Loucy (cell line): ENCODE measurements at regions not wholly inside any gene's neighbourhood (a gene's known extent, or its start where the extent isn't known, plus 50 kb on each side); places are given as distances from the start of the nearest gene placed in this dataset.

ENCODE experiments used
- H2AFZ ChIP-seq: fragments of 200-600 bp; sonication (generic); 2 replicates; pipeline ENCODE4 v1.6.0; 2016; ENCODE audit warnings: antibody characterized with exemption, mild to moderate bottlenecking, low read length, moderate library complexity
- H3F3A ChIP-seq: fragments of 200-600 bp; 2 replicates; pipeline ENCODE4 v1.6.0; 2016; ENCODE audit warnings: antibody characterized with exemption, low read depth, mild to moderate bottlenecking
- H3K27me3 ChIP-seq: fragments of 200-600 bp; sonication (generic); 2 replicates; pipeline ENCODE4 v1.6.1; 2014; ENCODE audit warnings: low read length, mild to moderate bottlenecking; ENCODE audit not compliant: insufficient read depth, poor library complexity, severe bottlenecking
- H3K36me3 ChIP-seq: fragments of 200-600 bp; sonication (generic); 2 replicates; pipeline ENCODE4 v1.6.1; 2016; ENCODE audit warnings: low read length; ENCODE audit not compliant: insufficient read depth
- H3K4me1 ChIP-seq: fragments of 200-600 bp; sonication (generic); 2 replicates; pipeline ENCODE4 v1.5.1; 2014; ENCODE audit warnings: low read length, mild to moderate bottlenecking; ENCODE audit not compliant: insufficient read depth, poor library complexity, severe bottlenecking
- H3K4me2 ChIP-seq: fragments of 200-600 bp; sonication (generic); 2 replicates; pipeline ENCODE4 v1.6.0; 2014; ENCODE audit warnings: antibody characterized with exemption, low read length, low read depth, mild to moderate bottlenecking; ENCODE audit not compliant: poor library complexity, severe bottlenecking
- H3K4me3 ChIP-seq: fragments of 200-600 bp; sonication (generic); 2 replicates; pipeline ENCODE4 v1.5.1; 2014; ENCODE audit warnings: low read length, mild to moderate bottlenecking, mixed read lengths; ENCODE audit not compliant: poor library complexity, severe bottlenecking
- H3K79me2 ChIP-seq: fragments of 200-600 bp; sonication (generic); 2 replicates; pipeline ENCODE4 v1.6.1; 2014; ENCODE audit warnings: low read length; ENCODE audit not compliant: insufficient read depth
- H3K9ac ChIP-seq: fragments of 200-600 bp; sonication (generic); 2 replicates; pipeline ENCODE4 v1.6.0; 2014; ENCODE audit warnings: mild to moderate bottlenecking, low read depth, low read length, moderate library complexity; ENCODE audit not compliant: poor library complexity, severe bottlenecking
- H3K9me2 ChIP-seq: fragments of 200-600 bp; sonication (generic); replicated peaks from 2 replicates; pipeline ENCODE4 v1.6.1; 2016; ENCODE audit warnings: low read depth, low read length, mixed read lengths
- H3K9me3 ChIP-seq: fragments of 200-600 bp; sonication (generic); 2 replicates; pipeline ENCODE4 v1.6.1; 2014; ENCODE audit warnings: mild to moderate bottlenecking, antibody characterized with exemption, low read length, low read depth; ENCODE audit not compliant: insufficient read depth
- H4K20me1 ChIP-seq: fragments of 200-600 bp; sonication (generic); 2 replicates; pipeline ENCODE4 v1.6.0; 2014; ENCODE audit warnings: antibody characterized with exemption, low read length, mild to moderate bottlenecking; ENCODE audit not compliant: insufficient read depth, poor library complexity, severe bottlenecking
- EZH2phosphoT487 ChIP-seq: fragments of 200-600 bp; IDR thresholded peaks from 2 replicates; pipeline ENCODE4 v1.6.1; 2018; ENCODE audit warnings: antibody characterized with exemption, mild to moderate bottlenecking, moderate library complexity, borderline replicate concordance
- TF ChIP-seq, protein P1 (sequence below): fragments of 200-600 bp; sonication (generic); conservative IDR thresholded peaks from 2 replicates; pipeline ENCODE4 v1.5.1; 2014; ENCODE audit warnings: mild to moderate bottlenecking, antibody characterized with exemption, low read length

DNA sequence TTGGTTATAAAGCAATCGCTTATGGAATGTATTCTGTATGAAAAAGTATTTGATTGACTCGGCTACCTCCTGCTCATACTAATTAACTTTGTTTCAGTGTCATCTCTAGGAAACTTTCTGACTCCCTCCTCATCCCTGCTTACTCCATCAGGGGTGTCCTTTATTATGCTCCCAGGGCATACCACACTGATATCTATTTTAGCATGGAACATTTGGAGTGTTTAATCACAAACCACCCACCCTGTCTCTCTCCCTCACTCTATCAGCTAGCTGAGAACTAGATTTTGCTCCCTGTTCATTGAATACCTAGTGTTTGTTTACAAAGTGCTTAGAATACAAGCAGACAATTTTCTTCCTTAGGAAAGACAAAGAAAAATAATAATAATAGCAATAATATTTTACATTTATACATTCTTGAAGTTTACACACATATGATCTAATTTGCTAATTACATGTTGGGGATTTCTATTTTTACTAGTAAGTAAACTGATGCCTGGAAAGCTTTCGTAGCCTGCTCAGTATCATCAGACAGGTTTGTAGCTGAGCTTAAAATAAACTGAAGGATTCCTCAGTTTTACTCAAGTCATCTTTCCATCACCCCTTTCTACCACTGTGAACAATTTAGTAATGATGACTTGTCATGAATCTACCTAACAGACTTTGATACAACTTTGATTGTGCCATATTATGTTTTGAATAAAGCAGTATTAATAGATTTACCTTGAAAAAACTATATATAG is 811.4 kb upstream of the HS3ST1 start:
- Histone ChIP-seq H3K27me3 (no peaks in the 10 kb centered on the region), H3K4me3 (no peak overlapping the region), H3K9me3 (no peaks in the 10 kb centered on the region), H3K79me2 (no peaks in the 10 kb centered on the region), H3K9ac (no peak overlapping the region), H3K4me1 (no peaks in the 10 kb centered on the region), H3K9me2 (no peaks in the 10 kb centered on the region), H3K36me3 (no peaks in the 10 kb centered on the region), H4K20me1 (no peaks in the 10 kb centered on the region), H3F3A (no peaks in the 10 kb centered on the region), H2AFZ (no peak overlapping the region), H3K4me2 (no peak overlapping the region)
- TF ChIP-seq, protein P1, sequence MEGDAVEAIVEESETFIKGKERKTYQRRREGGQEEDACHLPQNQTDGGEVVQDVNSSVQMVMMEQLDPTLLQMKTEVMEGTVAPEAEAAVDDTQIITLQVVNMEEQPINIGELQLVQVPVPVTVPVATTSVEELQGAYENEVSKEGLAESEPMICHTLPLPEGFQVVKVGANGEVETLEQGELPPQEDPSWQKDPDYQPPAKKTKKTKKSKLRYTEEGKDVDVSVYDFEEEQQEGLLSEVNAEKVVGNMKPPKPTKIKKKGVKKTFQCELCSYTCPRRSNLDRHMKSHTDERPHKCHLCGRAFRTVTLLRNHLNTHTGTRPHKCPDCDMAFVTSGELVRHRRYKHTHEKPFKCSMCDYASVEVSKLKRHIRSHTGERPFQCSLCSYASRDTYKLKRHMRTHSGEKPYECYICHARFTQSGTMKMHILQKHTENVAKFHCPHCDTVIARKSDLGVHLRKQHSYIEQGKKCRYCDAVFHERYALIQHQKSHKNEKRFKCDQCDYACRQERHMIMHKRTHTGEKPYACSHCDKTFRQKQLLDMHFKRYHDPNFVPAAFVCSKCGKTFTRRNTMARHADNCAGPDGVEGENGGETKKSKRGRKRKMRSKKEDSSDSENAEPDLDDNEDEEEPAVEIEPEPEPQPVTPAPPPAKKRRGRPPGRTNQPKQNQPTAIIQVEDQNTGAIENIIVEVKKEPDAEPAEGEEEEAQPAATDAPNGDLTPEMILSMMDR, result no peak
- TF ChIP-seq EZH2phosphoT487, result no peak

DNA sequence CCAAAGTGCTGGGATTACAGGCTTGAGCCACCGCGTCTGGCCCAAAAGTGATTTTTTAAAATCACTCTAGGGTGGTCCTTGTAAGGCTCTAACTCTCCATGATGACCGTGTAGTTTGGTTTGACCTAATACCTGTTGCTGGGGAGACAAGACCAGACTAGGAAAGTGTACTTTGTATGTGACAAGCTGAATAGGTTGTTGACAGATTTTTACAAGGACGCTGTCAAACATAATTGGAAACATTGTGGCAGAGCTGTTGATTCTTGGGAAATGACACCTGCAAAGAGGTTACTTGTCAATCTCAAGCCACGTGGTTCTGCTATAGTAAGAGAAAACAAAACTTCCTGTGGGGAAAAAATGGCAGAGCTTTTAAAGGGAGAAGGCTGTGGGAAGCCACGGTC is 802.4 kb upstream of the HS3ST1 start:
- no peaks in the 10 kb centered on the region for H4K20me1 ChIP-seq
- no peak overlapping the region for H2AFZ ChIP-seq
- no peaks in the 10 kb centered on the region for H3K36me3 ChIP-seq
- TF ChIP-seq, protein P1, result no peak
- no peak for TF ChIP-seq EZH2phosphoT487
- H3K4me1 ChIP-seq, result no peaks in the 10 kb centered on the region
- H3K4me2 ChIP-seq, result no peak overlapping the region
- no peaks in the 10 kb centered on the region for H3F3A ChIP-seq
- no peaks in the 10 kb centered on the region for H3K9me2 ChIP-seq
- H3K4me3 ChIP-seq, result no peak overlapping the region
- no peaks in the 10 kb centered on the region for H3K79me2 ChIP-seq
- no peak overlapping the region for H3K9ac ChIP-seq
- no peaks in the 10 kb centered on the region for H3K27me3 ChIP-seq
- no peaks in the 10 kb centered on the region for H3K9me3 ChIP-seq

DNA sequence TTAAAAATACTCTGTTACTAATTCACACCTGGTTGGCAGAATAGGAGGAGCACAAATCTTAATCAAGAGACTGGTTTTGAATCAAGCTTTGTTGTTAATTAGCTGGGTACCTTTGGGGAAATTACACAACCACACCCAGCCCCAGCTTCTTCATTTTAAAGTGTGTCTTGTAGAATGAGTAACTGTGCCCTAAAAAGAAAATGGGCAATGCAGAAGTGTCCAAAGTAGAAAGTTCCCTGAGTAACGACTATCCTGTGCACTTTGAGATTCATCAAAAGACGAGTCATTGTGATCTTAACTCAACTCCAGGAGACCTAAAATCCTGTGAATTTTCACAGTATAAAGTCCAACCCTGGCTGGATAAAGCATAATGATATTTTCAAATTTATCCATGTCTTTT is 792.3 kb upstream of the HS3ST1 start:
- Histone ChIP-seq H3K9me3 (no peaks in the 10 kb centered on the region), H3K9me2 (no peaks in the 10 kb centered on the region), H3K36me3 (no peaks in the 10 kb centered on the region), H3K79me2 (no peaks in the 10 kb centered on the region), H3K4me2 (no peak overlapping the region), H3K4me1 (no peaks in the 10 kb centered on the region), H4K20me1 (no peaks in the 10 kb centered on the region), H3F3A (no peaks in the 10 kb centered on the region), H3K9ac (no peak overlapping the region), H3K4me3 (no peak overlapping the region), H2AFZ (no peak overlapping the region), H3K27me3 (no peaks in the 10 kb centered on the region)
- TF ChIP-seq EZH2phosphoT487, result no peak
- TF ChIP-seq, protein P1, result no peak
